CD4-positive, alpha-beta T cell (primary cell): ENCODE measurements at regions not wholly inside any gene's neighbourhood (a gene's known extent, or its start where the extent isn't known, plus 50 kb on each side); places are given as distances from the start of the nearest gene placed in this dataset.

Source experiments
- ATAC-seq: fragments of 200-7000 bp; cut with Tn5 transposase; one replicate; pipeline ENCODE4 v1.10.0; 2022; ENCODE audit warnings: mild to moderate bottlenecking; ENCODE audit not compliant: poor library complexity
- CTCF ChIA-PET: fragments of 350-600 bp; sonication (Branson Sonifier 250); formaldehyde crosslinking; loops from one replicate; lab custom pipeline; 2021; ENCODE audit warnings: antibody characterized with exemption, inconsistent platforms; lab: Charles Lee
- POLR2A ChIA-PET: fragments of 350-600 bp; sonication (Branson Sonifier 250); formaldehyde crosslinking; loops from one replicate; lab custom pipeline; 2021; ENCODE audit warnings: antibody characterized with exemption, inconsistent platforms; lab: Charles Lee
- DNase-seq, 14 experiments: peaks; one replicate each; pipeline ENCODE4 v3.0.0-alpha.2; 2013 to 2020; ENCODE audit warnings: mixed read lengths in 2 of 14
- H3K27ac ChIP-seq, 2 donors: one replicate each; pipeline versions ENCODE4 v1.5.1 to v1.7.0; 2013; ENCODE audit warnings: low read length in 2 of 2, low read depth in 1 of 2, mild to moderate bottlenecking in 1 of 2
- H3K27me3 ChIP-seq, 2 experiments: 1 replicate in 1 of 2; 2 replicates in 1 of 2; pipeline versions ENCODE4 v1.6.1 to v1.7.0; 2013; ENCODE audit warnings: low read length in 2 of 2, control low read depth in 1 of 2, mild to moderate bottlenecking in 1 of 2, moderate library complexity in 1 of 2; ENCODE audit not compliant: insufficient read depth in 2 of 2, control insufficient read depth in 1 of 2
- H3K36me3 ChIP-seq: one replicate; pipeline ENCODE4 v1.6.1; 2013; ENCODE audit warnings: low read length, control low read depth; ENCODE audit not compliant: insufficient read depth
- H3K4me1 ChIP-seq: one replicate; pipeline ENCODE4 v1.6.1; 2013; ENCODE audit warnings: low read length, control low read depth; ENCODE audit not compliant: insufficient read depth
- H3K4me3 ChIP-seq: one replicate; pipeline ENCODE4 v1.5.1; 2013; ENCODE audit warnings: mild to moderate bottlenecking, low read length, moderate library complexity
- H3K9me3 ChIP-seq, 2 experiments: 1 replicate in 1 of 2; 2 replicates in 1 of 2; pipeline versions ENCODE4 v1.6.1 to v1.7.0; 2013; ENCODE audit warnings: low read length in 2 of 2, mild to moderate bottlenecking in 2 of 2, control low read depth in 1 of 2, moderate library complexity in 1 of 2; ENCODE audit not compliant: control insufficient read depth in 1 of 2, insufficient read depth in 1 of 2
- H3K27ac Mint-ChIP-seq: one replicate; pipeline ENCODE4 v1.8.0; 2020; ENCODE audit warnings: mixed read lengths
- H3K27me3 Mint-ChIP-seq: one replicate; pipeline ENCODE4 v1.8.0; 2021; ENCODE audit warnings: mixed read lengths
- H3K36me3 Mint-ChIP-seq: one replicate; pipeline ENCODE4 v1.8.0; 2021; ENCODE audit warnings: low read depth, mixed read lengths
- H3K4me1 Mint-ChIP-seq: one replicate; pipeline ENCODE4 v1.8.0; 2021; ENCODE audit warnings: low read depth, mixed read lengths
- H3K4me3 Mint-ChIP-seq: one replicate; pipeline ENCODE4 v1.8.0; 2020; ENCODE audit warnings: mild to moderate bottlenecking, mixed read lengths
- H3K9me3 Mint-ChIP-seq: one replicate; pipeline ENCODE4 v1.8.0; 2020; ENCODE audit warnings: mixed read lengths
- intact Hi-C, 2 experiments: fragments of 100-400 bp; cut with DNase I in 1 of 2; cut with micrococcal nuclease in 1 of 2; formaldehyde crosslinking; loops; one replicate each; pipeline versions ENCODE4 v1.15.1 to v1.9.0; 2023 to 2025; cut with DNase I, micrococcal nuclease
- TF ChIP-seq, protein P1 (sequence below): fragments of 200-600 bp; IDR thresholded peaks from one replicate; pipeline ENCODE4 v1.8.0; 2022; ENCODE audit warnings: antibody characterized with exemption, mild to moderate bottlenecking

DNA sequence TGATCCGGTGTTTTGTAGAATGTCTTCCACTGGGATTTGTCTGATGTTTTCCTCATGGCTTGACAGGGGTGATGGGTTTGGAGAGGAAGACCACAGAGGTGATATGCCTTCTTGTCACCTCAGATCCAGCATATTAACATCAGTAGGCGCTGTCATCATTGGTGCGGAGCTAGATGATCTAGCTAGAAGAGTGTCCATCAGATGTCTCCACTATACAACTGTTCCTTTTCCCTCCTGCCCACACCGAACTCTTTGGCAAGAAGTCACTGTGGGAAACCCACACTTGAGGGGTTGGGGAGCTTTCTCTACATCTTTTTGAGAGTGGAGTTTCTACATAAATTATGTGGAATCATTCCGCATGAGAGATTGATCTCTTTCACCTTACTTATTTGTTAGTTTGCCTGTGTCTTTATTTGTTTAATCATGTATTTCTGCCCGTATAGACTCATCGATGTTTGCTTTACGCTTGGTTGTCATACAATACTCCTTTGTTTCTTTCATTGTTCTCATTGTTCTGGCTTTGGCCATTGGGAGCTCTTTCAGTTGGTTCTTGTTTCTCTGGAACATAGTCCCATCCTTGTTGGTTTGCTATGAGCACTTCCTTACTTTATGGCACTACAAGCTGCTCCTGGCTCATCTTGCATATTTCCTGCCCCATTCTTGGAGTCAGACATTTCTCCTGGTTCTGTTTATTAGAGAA is 1420.3 kb downstream of the BRD1 start:
- CTCF ChIA-PET, result no interaction called here
- intact Hi-C loops, result no loop called here
- POLR2A ChIA-PET, result no interaction called here

DNA sequence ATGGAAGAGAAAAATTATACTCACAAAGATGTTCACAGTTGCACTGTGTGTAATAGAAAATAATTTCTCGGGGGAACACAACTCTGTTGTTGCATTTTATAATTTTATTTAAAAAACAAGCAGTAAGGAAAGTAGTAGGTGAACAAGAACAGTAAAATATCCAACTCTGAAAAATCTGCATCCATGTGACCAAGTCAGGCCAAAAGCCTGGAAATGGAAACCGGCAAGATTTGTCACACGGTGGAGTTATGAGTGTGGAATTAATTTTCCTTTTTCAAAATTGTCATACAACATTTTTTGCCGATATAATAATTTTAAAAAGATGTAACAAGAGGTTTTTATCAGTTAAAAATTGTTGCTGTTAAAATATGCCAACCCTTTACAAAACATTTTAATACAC is 1421.5 kb downstream of the BRD1 start:
- Histone ChIP-seq H3K36me3 (no peaks in the 10 kb centered on the region), H3K9me3 (no peaks in the 10 kb centered on the region), H3K4me3 (no peak overlapping the region), H3K27ac (no peak overlapping the region), H3K4me1 (no peaks in the 10 kb centered on the region), H3K27me3 (no peaks in the 10 kb centered on the region)
- POLR2A ChIA-PET, result no interaction called here
- Mint-ChIP-seq H3K27ac (no peak overlapping the region), H3K36me3 (no peaks in the 10 kb centered on the region), H3K4me3 (no peak overlapping the region), H3K27me3 (peaks cover under 1% of the 10 kb centered on the region), H3K9me3 (peaks cover 8% of the 10 kb centered on the region), H3K4me1 (no peaks in the 10 kb centered on the region)
- ATAC-seq (no peak), DNase-seq (no peak)
- CTCF ChIA-PET, result no interaction called here
- TF ChIP-seq, protein P1, sequence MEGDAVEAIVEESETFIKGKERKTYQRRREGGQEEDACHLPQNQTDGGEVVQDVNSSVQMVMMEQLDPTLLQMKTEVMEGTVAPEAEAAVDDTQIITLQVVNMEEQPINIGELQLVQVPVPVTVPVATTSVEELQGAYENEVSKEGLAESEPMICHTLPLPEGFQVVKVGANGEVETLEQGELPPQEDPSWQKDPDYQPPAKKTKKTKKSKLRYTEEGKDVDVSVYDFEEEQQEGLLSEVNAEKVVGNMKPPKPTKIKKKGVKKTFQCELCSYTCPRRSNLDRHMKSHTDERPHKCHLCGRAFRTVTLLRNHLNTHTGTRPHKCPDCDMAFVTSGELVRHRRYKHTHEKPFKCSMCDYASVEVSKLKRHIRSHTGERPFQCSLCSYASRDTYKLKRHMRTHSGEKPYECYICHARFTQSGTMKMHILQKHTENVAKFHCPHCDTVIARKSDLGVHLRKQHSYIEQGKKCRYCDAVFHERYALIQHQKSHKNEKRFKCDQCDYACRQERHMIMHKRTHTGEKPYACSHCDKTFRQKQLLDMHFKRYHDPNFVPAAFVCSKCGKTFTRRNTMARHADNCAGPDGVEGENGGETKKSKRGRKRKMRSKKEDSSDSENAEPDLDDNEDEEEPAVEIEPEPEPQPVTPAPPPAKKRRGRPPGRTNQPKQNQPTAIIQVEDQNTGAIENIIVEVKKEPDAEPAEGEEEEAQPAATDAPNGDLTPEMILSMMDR, result no peak
- intact Hi-C loops, result no loop called here

More for the DNA sequence above, 1420.3 kb downstream of the BRD1 start:
- H3K36me3 Mint-ChIP-seq, result no peaks in the 10 kb centered on the region
- Histone ChIP-seq H3K4me1 (no peaks in the 10 kb centered on the region), H3K27me3 (no peaks in the 10 kb centered on the region), H3K36me3 (no peaks in the 10 kb centered on the region), H3K4me3 (no peak overlapping the region), H3K9me3 (no peaks in the 10 kb centered on the region), H3K27ac (no peak overlapping the region)
- H3K4me3 Mint-ChIP-seq, result no peak overlapping the region
- H3K27ac Mint-ChIP-seq, result no peak overlapping the region
- no peaks in the 10 kb centered on the region for H3K4me1 Mint-ChIP-seq
- peaks cover 4% of the 10 kb centered on the region for H3K27me3 Mint-ChIP-seq
- ATAC-seq (no peak), DNase-seq (no peak)
- TF ChIP-seq, protein P1, result no peak
- H3K9me3 Mint-ChIP-seq, result peaks cover 8% of the 10 kb centered on the region

DNA sequence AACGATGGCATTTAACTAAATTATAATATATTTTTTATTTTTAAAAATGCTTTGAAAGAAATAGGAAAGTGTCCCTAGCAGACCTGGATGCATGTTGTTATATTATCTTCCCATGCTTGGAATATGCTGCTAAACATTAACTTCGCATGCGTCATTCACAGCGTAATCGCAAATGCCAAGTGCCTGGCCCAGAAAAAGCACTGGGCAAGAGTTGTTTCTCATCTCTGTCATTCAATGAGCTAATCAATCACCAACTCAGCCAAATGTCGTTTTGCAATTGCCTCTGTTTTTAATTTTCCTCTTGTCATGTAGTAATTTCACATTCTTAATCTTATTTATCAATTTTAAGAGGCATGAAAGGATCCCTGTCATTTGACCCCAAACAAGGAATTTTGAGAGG is 1421.9 kb downstream of the BRD1 start:
- no peaks in the 10 kb centered on the region for H3K27me3 ChIP-seq
- DNase-seq, result no peak
- no peaks in the 10 kb centered on the region for H3K36me3 ChIP-seq
- Mint-ChIP-seq H3K27me3 (no peaks in the 10 kb centered on the region), H3K9me3 (peaks cover 8% of the 10 kb centered on the region), H3K4me3 (no peak overlapping the region), H3K36me3 (no peaks in the 10 kb centered on the region), H3K27ac (no peak overlapping the region), H3K4me1 (no peaks in the 10 kb centered on the region)
- intact Hi-C loops, result no loop called here
- no peak overlapping the region for H3K4me3 ChIP-seq
- no peaks in the 10 kb centered on the region for H3K4me1 ChIP-seq
- CTCF ChIA-PET, result no interaction called here
- H3K9me3 ChIP-seq, result no peaks in the 10 kb centered on the region
- TF ChIP-seq, protein P1, result no peak
- POLR2A ChIA-PET, result no interaction called here
- no peak overlapping the region for H3K27ac ChIP-seq
- ATAC-seq, result no peak
